ENCODE measurements at regions not wholly inside any gene's neighbourhood (a gene's known extent, or its start where the extent isn't known, plus 50 kb on each side); places are given as distances from the start of the nearest gene placed in this dataset.

GRCh38 chr6:117075218-117075617 is 190.1 kb upstream of the VGLL2 start:
- BruUV-seq (replicated peaks): no TSS peak
- intact Hi-C loops (cut with micrococcal nuclease; ENCODE audit: unreplicated experiment): no loop called here
- no peak overlapping the region for H3K9ac ChIP-seq (ENCODE audit: insufficient read depth, low read depth, low read length)
- H3K27ac ChIP-seq (ENCODE audit: extremely low read length, insufficient read depth, low read length): no peak overlapping the region
- TF ChIP-seq KAT8 (CRISPR knock-in tag; IDR thresholded peaks at IDR 0.05) (no peak), ZBTB3 (CRISPR knock-in tag; IDR thresholded peaks at IDR 0.05; ENCODE audit: borderline replicate concordance, low read depth) (no peak), NFAT5 (CRISPR knock-in tag; IDR thresholded peaks at IDR 0.05) (no peak), SP4 (CRISPR knock-in tag; IDR thresholded peaks at IDR 0.05) (no peak), AGO2 (optimal IDR thresholded peaks at IDR 0.05; ENCODE audit: low read depth, low read length) (no peak), NR2F1 (CRISPR knock-in tag; IDR thresholded peaks at IDR 0.05) (no peak), ZNF709 (CRISPR knock-in tag; IDR thresholded peaks at IDR 0.05) (no peak), NCOA5 (CRISPR knock-in tag; IDR thresholded peaks at IDR 0.05) (no peak), NR2C2 (CRISPR knock-in tag; IDR thresholded peaks at IDR 0.05; ENCODE audit: borderline replicate concordance) (no peak), HMGXB3 (CRISPR knock-in tag; IDR thresholded peaks at IDR 0.05; ENCODE audit: borderline replicate concordance) (no peak), BRF2 (CRISPR knock-in tag; IDR thresholded peaks at IDR 0.05) (no peak), MED8 (CRISPR knock-in tag; IDR thresholded peaks at IDR 0.05; ENCODE audit: insufficient replicate concordance) (no peak), ETV5 (CRISPR knock-in tag; IDR thresholded peaks at IDR 0.05; ENCODE audit: borderline replicate concordance) (no peak)
- H3K36me3 ChIP-seq (replicated peaks in 1 of 2; ENCODE audit: control insufficient read depth in 1 of 2, insufficient read depth in 2 of 2, low read length in 2 of 2): no peaks in the 10 kb centered on the region
- in situ Hi-C loops (cut with HindIII; ENCODE audit: extremely low pct_ligation_motif_present, low pct_unique_long_range_greater_than_20kb): no loop called here
- H3K4me1 ChIP-seq (ENCODE audit: insufficient read depth, low read length): no peaks in the 10 kb centered on the region
- ChIA-PET POLR2A (no interaction called here), CTCF (ENCODE audit: low intra/inter-chr PET ratio, low total read pairs) (no interaction called here)
- no peak overlapping the region for H3K4me2 ChIP-seq (ENCODE audit: low read depth, low read length)
- H3K9me3 ChIP-seq (ENCODE audit: low read length): no peaks in the 10 kb centered on the region
- H3K79me2 ChIP-seq (ENCODE audit: insufficient read depth, low read length): no peaks in the 10 kb centered on the region
- H2AFZ ChIP-seq (ENCODE audit: low read length): no peak overlapping the region
- no peak overlapping the region for H3K4me3 ChIP-seq (replicated peaks in 1 of 3; ENCODE audit: insufficient read depth in 1 of 3, low read depth in 2 of 3, low read length in 3 of 3)
- no peaks in the 10 kb centered on the region for H3K27me3 ChIP-seq (ENCODE audit: control insufficient read depth in 1 of 2, insufficient read depth in 2 of 2, low read length in 2 of 2)
- no peaks in the 10 kb centered on the region for H4K20me1 ChIP-seq (ENCODE audit: insufficient read depth, low read length)
- FAIRE-seq: no peak
- WGBS (ENCODE audit: low lambda C conversion rate): 1% methylated on average over 5 of the region's 5 CpGs
- no peak for ATAC-seq
- DNase-seq (ENCODE audit: low spot score): no peak

Data from HepG2 (cell line).